HepG2 (cell line): ENCODE measurements at regions not wholly inside any gene's neighbourhood (a gene's known extent, or its start where the extent isn't known, plus 50 kb on each side); places are given as distances from the start of the nearest gene placed in this dataset.
"Not testable (repeated sequence)": the region's sequence is repeated elsewhere in the genome, so short reads cannot be mapped to it uniquely, and the experiment has no call there.

Experiments used
- ATAC-seq: fragments of 200-7000 bp; cut with Tn5 transposase; 3 replicates; pipeline ENCODE4 v1.9.1; 2020; ENCODE audit warnings: mild to moderate bottlenecking, moderate library complexity
- BruUV-seq: library from RNA; stranded (reverse); fragments of 400-500 nt; replicated peaks from 2 replicates; lab custom pipeline; 2021; lab: Mats Ljungman, UMichigan
- CTCF ChIA-PET: fragments of 300-600 bp; formaldehyde crosslinking; extraction: SDS; loops from one replicate; lab custom pipeline; 2021; ENCODE audit warnings: low total read pairs, inconsistent platforms, low intra/inter-chr PET ratio; lab: Yijun Ruan, JAX
- POLR2A ChIA-PET: fragments of 350-600 bp; sonication (Branson Sonifier 250); formaldehyde crosslinking; loops from one replicate; lab custom pipeline; 2020; ENCODE audit warnings: antibody characterized with exemption, inconsistent platforms; lab: Yijun Ruan, JAX
- DNase-seq: peaks from one replicate; pipeline ENCODE4 v3.0.0-alpha.2; 2015; ENCODE audit warnings: low spot score
- FAIRE-seq: peaks from 3 replicates; lab custom pipeline; 2011; peaks lifted over from hg19 to GRCh38; lab: Jason Lieb, UNC
- H2AFZ ChIP-seq: one replicate; pipeline ENCODE4 v1.6.1; 2011; ENCODE audit warnings: low read length, inconsistent platforms
- H3K27ac ChIP-seq: fragments of 300-600 bp; 3 replicates; pipeline ENCODE4 v1.8.0; 2011; ENCODE audit warnings: mixed run types, mild to moderate bottlenecking, mixed read lengths, low read length, inconsistent platforms; ENCODE audit not compliant: insufficient read depth; ENCODE audit errors: extremely low read length
- H3K27me3 ChIP-seq, 2 experiments: fragments of 200-600 bp in 1 of 2; 2 replicates in 1 of 2; 3 replicates in 1 of 2; pipeline versions ENCODE4 v1.6.0 to v1.8.0; 2011; ENCODE audit warnings: low read length in 2 of 2, mild to moderate bottlenecking in 2 of 2, moderate library complexity in 2 of 2, inconsistent platforms in 1 of 2; ENCODE audit not compliant: insufficient read depth in 2 of 2, control insufficient read depth in 1 of 2
- H3K36me3 ChIP-seq, 2 experiments: fragments of 200-600 bp in 1 of 2; replicated peaks in 1 of 2; 2 replicates in 1 of 2; 3 replicates in 1 of 2; pipeline versions ENCODE4 v1.5.1 to v1.8.0; 2011; ENCODE audit warnings: low read length in 2 of 2, inconsistent platforms in 1 of 2; ENCODE audit not compliant: insufficient read depth in 2 of 2, control insufficient read depth in 1 of 2
- H3K4me1 ChIP-seq: 2 replicates; pipeline ENCODE4 v1.5.1; 2012; ENCODE audit warnings: low read length, inconsistent platforms; ENCODE audit not compliant: insufficient read depth
- H3K4me2 ChIP-seq: 2 replicates; pipeline ENCODE4 v1.6.0; 2011; ENCODE audit warnings: low read depth, low read length, inconsistent platforms
- H3K4me3 ChIP-seq, 3 experiments: fragments of 200-600 bp in 1 of 3; sonication (generic), shearing (Covaris generic) in 1 of 3; replicated peaks in 1 of 3; 2 replicates each; pipeline ENCODE4 v1.5.1; 2011 to 2016; ENCODE audit warnings: low read length in 3 of 3, inconsistent platforms in 2 of 3, low read depth in 2 of 3, mild to moderate bottlenecking in 2 of 3, control low read depth in 1 of 3, mixed read lengths in 1 of 3; ENCODE audit not compliant: insufficient read depth in 1 of 3
- H3K79me2 ChIP-seq: one replicate; pipeline ENCODE4 v1.6.1; 2011; ENCODE audit warnings: low read length, inconsistent platforms; ENCODE audit not compliant: insufficient read depth
- H3K9ac ChIP-seq: 2 replicates; pipeline ENCODE4 v1.6.0; 2011; ENCODE audit warnings: mild to moderate bottlenecking, low read depth, low read length, inconsistent platforms; ENCODE audit not compliant: insufficient read depth
- H3K9me3 ChIP-seq: 2 replicates; pipeline ENCODE4 v1.5.1; 2012; ENCODE audit warnings: mild to moderate bottlenecking, low read length
- H4K20me1 ChIP-seq: 2 replicates; pipeline ENCODE4 v1.6.0; 2011; ENCODE audit warnings: inconsistent platforms, mild to moderate bottlenecking, low read length, moderate library complexity; ENCODE audit not compliant: insufficient read depth
- KAT7 ChIP-seq: IDR thresholded peaks from 2 replicates; pipeline ENCODE4 v1.6.1; 2018; ENCODE audit warnings: borderline replicate concordance, missing compliant biosample characterization
- KDM4B ChIP-seq: sonication (generic); formaldehyde crosslinking; IDR thresholded peaks from 2 replicates; pipeline ENCODE4 v1.4.0; 2020; ENCODE audit warnings: missing genetic modification reagents
- KDM5B ChIP-seq: sonication (generic); formaldehyde crosslinking; IDR thresholded peaks from 2 replicates; pipeline ENCODE4 v1.4.0; 2020; ENCODE audit warnings: missing genetic modification reagents, mild to moderate bottlenecking, borderline replicate concordance
- MEIS1 ChIP-seq: sonication (generic); formaldehyde crosslinking; IDR thresholded peaks from 2 replicates; pipeline ENCODE4 v1.9.0; 2021; ENCODE audit warnings: mild to moderate bottlenecking, missing genetic modification reagents, moderate library complexity, borderline replicate concordance
- ZBTB21 ChIP-seq: sonication (generic); formaldehyde crosslinking; IDR thresholded peaks from 2 replicates; pipeline ENCODE4 v1.4.0; 2020; ENCODE audit warnings: missing genetic modification reagents
- ZNF138 ChIP-seq: sonication (generic); formaldehyde crosslinking; IDR thresholded peaks from 2 replicates; pipeline ENCODE4 v1.5.0; 2020; ENCODE audit warnings: mild to moderate bottlenecking, low read depth, missing genetic modification reagents
- ZSCAN29 ChIP-seq: sonication (generic); formaldehyde crosslinking; conservative IDR thresholded peaks from 2 replicates; pipeline ENCODE4 v1.4.0; 2020; ENCODE audit warnings: mild to moderate bottlenecking, missing genetic modification reagents
- WGBS: methylation state at CpG from one replicate; pipeline ENCODE4 v1.1.6; 2017; ENCODE audit warnings: low lambda C conversion rate; 5-methylcytosine and 5-hydroxymethylcytosine counted together
- in situ Hi-C: cut with HindIII; loops from 2 replicates; pipeline ENCODE4 v1.10.0; 2017; ENCODE audit warnings: low pct_unique_long_range_greater_than_20kb; ENCODE audit not compliant: extremely low pct_ligation_motif_present
- intact Hi-C: fragments of 100-400 bp; cut with micrococcal nuclease; formaldehyde crosslinking; loops from one replicate; pipeline ENCODE4 v1.10.0; 2022; ENCODE audit not compliant: unreplicated experiment

GRCh38 chr2:52473526-52473925 lies 1294.1 kb upstream of the CHAC2 start:
- no TSS peak for BruUV-seq

GRCh38 chr2:52470457-52470856 lies 1297.1 kb upstream of the CHAC2 start:
- intact Hi-C loops, H2AFZ ChIP-seq, DNase-seq, H3K27ac ChIP-seq, H3K9ac ChIP-seq, BruUV-seq, POLR2A ChIA-PET, H3K27me3 ChIP-seq, H3K4me2 ChIP-seq, FAIRE-seq, H4K20me1 ChIP-seq, CTCF ChIA-PET, H3K36me3 ChIP-seq, H3K79me2 ChIP-seq, ATAC-seq, in situ Hi-C loops, H3K4me3 ChIP-seq, H3K4me1 ChIP-seq: not testable (repeated sequence)
- peaks cover 64% of the 10 kb centered on the region for H3K9me3 ChIP-seq
- 10% methylated on average over 1 of the region's 1 CpG for WGBS

More at GRCh38 chr2:52473526-52473925, 1294.1 kb upstream of the CHAC2 start:
- no peaks in the 10 kb centered on the region for H3K4me1 ChIP-seq
- no peaks in the 10 kb centered on the region for H3K27me3 ChIP-seq
- no peaks in the 10 kb centered on the region for H3K79me2 ChIP-seq
- H3K4me3 ChIP-seq = no peak overlapping the region
- H4K20me1 ChIP-seq = no peaks in the 10 kb centered on the region
- no peak overlapping the region for H3K27ac ChIP-seq
- intact Hi-C loops = no loop called here
- DNase-seq = no peak
- no peak overlapping the region for H3K4me2 ChIP-seq
- H2AFZ ChIP-seq = no peak overlapping the region
- no peak for ATAC-seq
- no peak for FAIRE-seq
- H3K36me3 ChIP-seq = no peaks in the 10 kb centered on the region
- 0% methylated on average over 2 of the region's 2 CpGs for WGBS
- POLR2A ChIA-PET = no interaction called here
- no peak for TF ChIP-seq KAT7 (CRISPR knock-in tag)
- TF ChIP-seq ZNF138 (CRISPR knock-in tag) = no peak
- no peak for TF ChIP-seq MEIS1 (CRISPR knock-in tag)
- no peak for TF ChIP-seq KDM4B (CRISPR knock-in tag)
- no peak for TF ChIP-seq ZBTB21
- no peak for TF ChIP-seq KDM5B (CRISPR knock-in tag)
- no peak for TF ChIP-seq ZSCAN29 (CRISPR knock-in tag)
- H3K9me3 ChIP-seq = peaks cover 68% of the 10 kb centered on the region
- CTCF ChIA-PET = no interaction called here
- in situ Hi-C loops = no loop called here
- no peak overlapping the region for H3K9ac ChIP-seq
